Fibroblast of lung (primary cell): ENCODE measurements at regions not wholly inside any gene's neighbourhood (a gene's known extent, or its start where the extent isn't known, plus 50 kb on each side); places are given as distances from the start of the nearest gene placed in this dataset.
A peak's percentile ranks its signal among the peaks of the same experiment; 100 is the strongest.

ENCODE experiments used
- DNase-seq, 2 donors: peaks; one replicate each; pipeline versions ENCODE4 v3.0.0 to v3.0.0-alpha.2; 2010; ENCODE audit warnings: low read depth in 2 of 2
- H2AFZ ChIP-seq: 2 replicates; pipeline ENCODE4 v1.5.1; 2012; ENCODE audit warnings: low read length, control low read depth, inconsistent platforms
- H3K27ac ChIP-seq: 2 replicates; pipeline ENCODE4 v1.5.1; 2011; ENCODE audit warnings: low read length, control low read depth; ENCODE audit not compliant: insufficient read depth
- H3K27me3 ChIP-seq: 2 replicates; pipeline ENCODE4 v1.5.1; 2011; ENCODE audit warnings: mild to moderate bottlenecking, low read length; ENCODE audit not compliant: control insufficient read depth, insufficient read depth
- H3K36me3 ChIP-seq: 2 replicates; pipeline ENCODE4 v1.5.1; 2011; ENCODE audit warnings: low read length; ENCODE audit not compliant: control insufficient read depth, insufficient read depth
- H3K4me1 ChIP-seq: 2 replicates; pipeline ENCODE4 v1.5.1; 2011; ENCODE audit warnings: low read length; ENCODE audit not compliant: control insufficient read depth, insufficient read depth; ENCODE audit errors: extremely low read depth
- H3K4me2 ChIP-seq: 2 replicates; pipeline ENCODE4 v1.5.1; 2011; ENCODE audit warnings: low read length, control low read depth; ENCODE audit not compliant: insufficient read depth; ENCODE audit errors: extremely low read depth
- H3K4me3 ChIP-seq, 4 experiments: fragments of 200-600 bp in 1 of 4; sonication (generic) in 1 of 4; replicated peaks in 1 of 4; 2 replicates each; pipeline ENCODE4 v1.5.1; 2011 to 2016; ENCODE audit warnings: low read length in 4 of 4, low read depth in 3 of 4, mild to moderate bottlenecking in 3 of 4, control low read depth in 2 of 4, inconsistent platforms in 1 of 4, mixed read lengths in 1 of 4; ENCODE audit not compliant: insufficient read depth in 1 of 4; ENCODE audit errors: control extremely low read depth in 1 of 4
- H3K79me2 ChIP-seq: 2 replicates; pipeline ENCODE4 v1.5.1; 2012; ENCODE audit warnings: mild to moderate bottlenecking, low read length, inconsistent platforms; ENCODE audit not compliant: control insufficient read depth, insufficient read depth
- H3K9ac ChIP-seq: 2 replicates; pipeline ENCODE4 v1.5.1; 2011; ENCODE audit warnings: mild to moderate bottlenecking, low read length, control low read depth; ENCODE audit not compliant: insufficient read depth
- H3K9me3 ChIP-seq: 2 replicates; pipeline ENCODE4 v1.5.1; 2012; ENCODE audit warnings: low read depth, low read length; ENCODE audit not compliant: control insufficient read depth, insufficient read depth
- H4K20me1 ChIP-seq: 2 replicates; pipeline ENCODE4 v1.5.1; 2011; ENCODE audit warnings: low read length; ENCODE audit not compliant: control insufficient read depth, insufficient read depth; ENCODE audit errors: extremely low read depth
- EZH2 ChIP-seq: IDR thresholded peaks from 2 replicates; pipeline ENCODE4 v1.5.1; 2012; ENCODE audit warnings: low read length, control low read depth, mild to moderate bottlenecking; ENCODE audit errors: missing control alignments
- TF ChIP-seq, protein P1 (sequence below), 2 donors: IDR thresholded peaks in 1 of 2; conservative IDR thresholded peaks in 1 of 2; 1 replicate in 1 of 2; 2 replicates in 1 of 2; pipeline ENCODE4 v1.5.1; 2011 to 2012; ENCODE audit warnings: low read length in 2 of 2, control low read depth in 1 of 2, inconsistent platforms in 1 of 2, low read depth in 1 of 2, mild to moderate bottlenecking in 1 of 2

DNA sequence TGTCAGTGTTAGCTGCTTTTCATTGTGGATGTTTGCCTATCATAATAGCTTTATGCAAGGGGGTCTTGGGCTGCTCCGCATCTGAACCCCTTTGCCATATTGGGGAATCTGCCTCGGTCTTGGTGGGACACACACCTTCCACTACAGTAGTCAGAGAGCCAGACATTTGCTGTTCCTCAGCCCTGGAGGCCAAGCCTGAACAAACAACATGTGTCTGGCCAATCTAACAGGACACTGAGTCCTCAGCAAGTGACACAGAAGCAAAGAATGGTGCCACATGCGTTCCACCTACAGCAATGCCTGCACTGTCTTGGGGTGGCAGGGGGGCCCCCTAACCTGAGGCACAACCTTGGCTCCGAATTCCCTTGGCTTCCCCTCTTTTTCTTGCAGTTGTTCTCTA lies 243.9 kb downstream of the LY86 start:
- Histone ChIP-seq H4K20me1 (no peaks in the 10 kb centered on the region), H3K4me3 (no peak overlapping the region), H3K4me2 (no peak overlapping the region), H3K27ac (no peak overlapping the region), H3K9ac (no peak overlapping the region), H3K79me2 (no peaks in the 10 kb centered on the region), H2AFZ (no peak overlapping the region), H3K9me3 (no peaks in the 10 kb centered on the region), H3K27me3 (peaks cover 2% of the 10 kb centered on the region), H3K36me3 (no peaks in the 10 kb centered on the region), H3K4me1 (no peaks in the 10 kb centered on the region)
- DNase-seq: no peak
- TF ChIP-seq, protein P1, sequence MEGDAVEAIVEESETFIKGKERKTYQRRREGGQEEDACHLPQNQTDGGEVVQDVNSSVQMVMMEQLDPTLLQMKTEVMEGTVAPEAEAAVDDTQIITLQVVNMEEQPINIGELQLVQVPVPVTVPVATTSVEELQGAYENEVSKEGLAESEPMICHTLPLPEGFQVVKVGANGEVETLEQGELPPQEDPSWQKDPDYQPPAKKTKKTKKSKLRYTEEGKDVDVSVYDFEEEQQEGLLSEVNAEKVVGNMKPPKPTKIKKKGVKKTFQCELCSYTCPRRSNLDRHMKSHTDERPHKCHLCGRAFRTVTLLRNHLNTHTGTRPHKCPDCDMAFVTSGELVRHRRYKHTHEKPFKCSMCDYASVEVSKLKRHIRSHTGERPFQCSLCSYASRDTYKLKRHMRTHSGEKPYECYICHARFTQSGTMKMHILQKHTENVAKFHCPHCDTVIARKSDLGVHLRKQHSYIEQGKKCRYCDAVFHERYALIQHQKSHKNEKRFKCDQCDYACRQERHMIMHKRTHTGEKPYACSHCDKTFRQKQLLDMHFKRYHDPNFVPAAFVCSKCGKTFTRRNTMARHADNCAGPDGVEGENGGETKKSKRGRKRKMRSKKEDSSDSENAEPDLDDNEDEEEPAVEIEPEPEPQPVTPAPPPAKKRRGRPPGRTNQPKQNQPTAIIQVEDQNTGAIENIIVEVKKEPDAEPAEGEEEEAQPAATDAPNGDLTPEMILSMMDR (conservative IDR thresholded peaks at IDR 0.05 in 1 of 2, IDR thresholded peaks at IDR 0.05 in 1 of 2; ENCODE audit: low read depth in 1 of 2, low read length in 2 of 2): no peak
- TF ChIP-seq EZH2: no peak

DNA sequence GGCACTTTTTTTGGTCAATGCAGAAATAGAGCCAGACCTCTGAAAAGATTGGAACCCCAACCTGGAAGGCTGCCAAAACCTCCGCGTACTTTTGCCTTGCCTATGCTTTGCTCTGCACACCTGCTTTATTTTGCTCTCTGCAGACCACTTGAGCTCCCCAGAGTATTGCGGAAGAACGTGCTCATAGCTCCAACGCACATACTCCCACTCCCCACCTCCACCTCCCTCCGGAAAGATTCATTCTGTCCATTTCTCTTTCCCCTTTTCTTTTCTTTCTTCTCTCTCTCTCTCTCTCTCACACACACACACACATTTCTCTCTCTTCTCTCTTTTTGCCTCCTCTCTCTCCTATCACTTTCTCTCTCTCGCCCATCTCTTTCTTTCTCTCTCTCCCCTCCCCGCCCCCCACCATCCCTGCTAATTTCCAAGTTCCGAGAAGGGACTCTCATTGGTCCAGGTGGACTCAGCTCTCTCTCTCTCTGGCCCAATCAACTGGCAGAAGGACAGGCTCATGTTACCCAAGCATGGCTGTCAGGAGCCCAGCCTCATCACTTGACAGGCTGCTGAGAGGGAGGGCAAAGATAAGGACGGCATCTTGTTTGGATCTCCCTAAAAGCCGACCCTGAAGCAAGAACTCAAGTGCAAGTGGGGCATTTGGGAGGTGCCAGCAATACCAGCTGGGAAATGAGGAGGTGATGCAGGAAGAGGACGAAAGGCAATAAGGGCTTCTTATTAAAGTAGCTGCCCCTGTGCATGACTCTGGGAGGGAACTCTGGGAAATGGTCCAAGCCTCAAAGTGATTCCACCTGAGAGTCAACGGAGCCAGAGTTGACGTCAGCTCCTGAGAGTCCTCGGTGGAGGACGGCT lies 246.1 kb downstream of the LY86 start:
- H2AFZ ChIP-seq: no peak overlapping the region
- no peaks in the 10 kb centered on the region for H3K9me3 ChIP-seq
- no peaks in the 10 kb centered on the region for H3K79me2 ChIP-seq
- H3K36me3 ChIP-seq: no peaks in the 10 kb centered on the region
- no peak overlapping the region for H3K9ac ChIP-seq
- no peak overlapping the region for H3K27ac ChIP-seq
- H3K4me3 ChIP-seq: no peak overlapping the region
- peak in 1 of 2 donors; percentile 20 for DNase-seq
- H3K4me1 ChIP-seq: no peaks in the 10 kb centered on the region
- no peaks in the 10 kb centered on the region for H4K20me1 ChIP-seq
- no peak for TF ChIP-seq EZH2
- TF ChIP-seq, protein P1 (conservative IDR thresholded peaks at IDR 0.05 in 1 of 2, IDR thresholded peaks at IDR 0.05 in 1 of 2; ENCODE audit: low read depth in 1 of 2, low read length in 2 of 2): no peak
- no peak overlapping the region for H3K4me2 ChIP-seq
- peaks cover 2% of the 10 kb centered on the region for H3K27me3 ChIP-seq

DNA sequence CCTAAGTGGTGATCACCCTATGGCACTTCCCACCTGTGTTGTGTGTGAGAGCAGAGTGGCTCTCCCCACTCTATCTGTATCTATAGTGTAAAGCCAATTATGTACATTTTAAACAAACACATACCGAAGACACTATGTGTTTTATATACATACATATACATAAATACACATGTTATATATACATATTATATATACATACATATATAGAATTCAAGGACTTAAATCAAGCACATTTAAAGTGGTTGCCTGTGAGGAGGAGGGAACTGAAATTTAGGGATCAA lies 246.6 kb downstream of the LY86 start:
- no peaks in the 10 kb centered on the region for H4K20me1 ChIP-seq
- H3K4me2 ChIP-seq: no peak overlapping the region
- no peak overlapping the region for H3K4me3 ChIP-seq
- H3K36me3 ChIP-seq: no peaks in the 10 kb centered on the region
- no peaks in the 10 kb centered on the region for H3K4me1 ChIP-seq
- H3K9me3 ChIP-seq: no peaks in the 10 kb centered on the region
- no peak overlapping the region for H3K27ac ChIP-seq
- H2AFZ ChIP-seq: no peak overlapping the region
- H3K9ac ChIP-seq: no peak overlapping the region
- DNase-seq: no peak
- H3K27me3 ChIP-seq: peaks cover 2% of the 10 kb centered on the region
- no peaks in the 10 kb centered on the region for H3K79me2 ChIP-seq
- TF ChIP-seq, protein P1 (conservative IDR thresholded peaks at IDR 0.05 in 1 of 2, IDR thresholded peaks at IDR 0.05 in 1 of 2; ENCODE audit: low read depth in 1 of 2, low read length in 2 of 2): no peak
- TF ChIP-seq EZH2: no peak
